GM23338 (cell line): ENCODE measurements at regions not wholly inside any gene's neighbourhood (a gene's known extent, or its start where the extent isn't known, plus 50 kb on each side); places are given as distances from the start of the nearest gene placed in this dataset.

ENCODE experiments used
- ATAC-seq: fragments of 200-7000 bp; cut with Tn5 transposase; 3 replicates; pipeline ENCODE4 v1.9.1; 2020
- DNase-seq: peaks from one replicate; pipeline ENCODE4 v3.0.0-alpha.2; 2015; ENCODE audit warnings: low spot score
- H2AFZ ChIP-seq: fragments of 200-600 bp; sonication (generic); 2 replicates; pipeline ENCODE4 v1.8.0; 2016; ENCODE audit warnings: antibody characterized with exemption, mild to moderate bottlenecking, moderate library complexity
- H3F3A ChIP-seq: fragments of 200-600 bp; sonication (generic); replicated peaks from 2 replicates; pipeline ENCODE4 v1.8.0; 2017; ENCODE audit warnings: antibody characterized with exemption, mixed run types, low read depth
- H3K27ac ChIP-seq: fragments of 200-600 bp; sonication (generic); 2 replicates; pipeline ENCODE4 v1.6.1; 2016; ENCODE audit warnings: low read depth
- H3K27me3 ChIP-seq: fragments of 200-600 bp; sonication (generic); 2 replicates; pipeline ENCODE4 v1.8.0; 2016; ENCODE audit warnings: mild to moderate bottlenecking, mixed run types, moderate library complexity; ENCODE audit not compliant: insufficient read depth
- H3K36me3 ChIP-seq: fragments of 200-600 bp; sonication (generic); 2 replicates; pipeline ENCODE4 v1.8.0; 2016; ENCODE audit warnings: mild to moderate bottlenecking; ENCODE audit not compliant: insufficient read depth
- H3K4me1 ChIP-seq: fragments of 200-600 bp; sonication (generic); 2 replicates; pipeline ENCODE4 v1.8.0; 2016; ENCODE audit warnings: mild to moderate bottlenecking, moderate library complexity; ENCODE audit not compliant: insufficient read depth
- H3K4me2 ChIP-seq: fragments of 200-600 bp; sonication (generic); 2 replicates; pipeline ENCODE4 v1.7.1; 2017; ENCODE audit warnings: mixed run types
- H3K4me3 ChIP-seq: fragments of 200-600 bp; sonication (generic); 2 replicates; pipeline ENCODE4 v1.6.1; 2016; ENCODE audit warnings: mixed run types
- H3K79me2 ChIP-seq: fragments of 200-600 bp; sonication (generic); replicated peaks from 2 replicates; pipeline ENCODE4 v1.8.0; 2017; ENCODE audit warnings: mild to moderate bottlenecking; ENCODE audit not compliant: insufficient read depth
- H3K9me2 ChIP-seq: fragments of 200-600 bp; sonication (generic); 2 replicates; pipeline ENCODE4 v1.8.0; 2017; ENCODE audit not compliant: insufficient read depth
- H4K20me1 ChIP-seq: fragments of 200-600 bp; sonication (generic); replicated peaks from 2 replicates; pipeline ENCODE4 v1.8.0; 2017; ENCODE audit warnings: mild to moderate bottlenecking; ENCODE audit not compliant: insufficient read depth
- H3K27ac Mint-ChIP-seq: 2 replicates; pipeline ENCODE4 v1.8.0; 2020; ENCODE audit warnings: inconsistent platforms, mild to moderate bottlenecking, moderate library complexity, mixed read lengths
- H3K27me3 Mint-ChIP-seq: 3 replicates; pipeline ENCODE4 v1.8.0; 2022; ENCODE audit warnings: low read depth, mild to moderate bottlenecking, moderate library complexity, mixed read lengths, inconsistent platforms; ENCODE audit not compliant: insufficient read depth, poor library complexity
- H3K36me3 Mint-ChIP-seq: 3 replicates; pipeline ENCODE4 v1.8.0; 2021; ENCODE audit warnings: low read depth, mild to moderate bottlenecking, inconsistent platforms, moderate library complexity, mixed read lengths
- H3K4me1 Mint-ChIP-seq: 3 replicates; pipeline ENCODE4 v1.8.0; 2020; ENCODE audit warnings: mild to moderate bottlenecking, inconsistent platforms, mixed read lengths
- H3K4me3 Mint-ChIP-seq: 3 replicates; pipeline ENCODE4 v1.8.0; 2021; ENCODE audit warnings: moderate library complexity, mild to moderate bottlenecking, inconsistent platforms, mixed read lengths
- H3K9me3 Mint-ChIP-seq: 3 replicates; pipeline ENCODE4 v1.8.0; 2020; ENCODE audit warnings: moderate library complexity, mild to moderate bottlenecking, inconsistent platforms, mixed read lengths
- CREB1 ChIP-seq: fragments of 250-450 bp; sonication (Bioruptor Pico); IDR thresholded peaks from 2 replicates; pipeline ENCODE4 v1.5.0; 2020; ENCODE audit warnings: low read depth, mild to moderate bottlenecking, moderate library complexity
- CTCF ChIP-seq, 2 experiments: fragments of 200-600 bp in 1 of 2; sonication (generic) in 1 of 2; conservative IDR thresholded peaks; 2 replicates each; pipeline versions ENCODE4 v1.5.1 to v1.6.1; 2016 to 2017; ENCODE audit warnings: antibody characterized with exemption in 2 of 2, low read depth in 2 of 2, mild to moderate bottlenecking in 2 of 2, moderate library complexity in 1 of 2
- EZH2phosphoT487 ChIP-seq: fragments of 200-600 bp; sonication (generic); IDR thresholded peaks from one replicate; pipeline ENCODE4 v1.8.1; 2018; ENCODE audit warnings: antibody characterized with exemption; ENCODE audit not compliant: unreplicated experiment
- POLR2AphosphoS5 ChIP-seq: IDR thresholded peaks from 2 replicates; pipeline ENCODE4 v1.6.1; 2016; ENCODE audit warnings: antibody characterized with exemption, low read depth
- STAT1 ChIP-seq: IDR thresholded peaks from one replicate; pipeline ENCODE4 v1.6.1; 2016; ENCODE audit warnings: antibody characterized with exemption; ENCODE audit not compliant: unreplicated experiment
- ZNF114 ChIP-seq: fragments of 250-450 bp; sonication (Bioruptor Pico); IDR thresholded peaks from 2 replicates; pipeline ENCODE4 v1.5.0; 2020; ENCODE audit warnings: mild to moderate bottlenecking, moderate library complexity
- ZNF331 ChIP-seq: fragments of 250-450 bp; sonication (Bioruptor Pico); IDR thresholded peaks from 2 replicates; pipeline ENCODE4 v1.5.0; 2020; ENCODE audit warnings: low read depth, mild to moderate bottlenecking, moderate library complexity
- ZNF462 ChIP-seq: fragments of 250-450 bp; sonication (Bioruptor Pico); IDR thresholded peaks from 2 replicates; pipeline ENCODE4 v1.5.0; 2020; ENCODE audit warnings: mild to moderate bottlenecking, moderate library complexity
- TF ChIP-seq, protein P1 (sequence below): IDR thresholded peaks from one replicate; pipeline ENCODE4 v1.6.1; 2018; ENCODE audit warnings: antibody characterized with exemption; ENCODE audit not compliant: unreplicated experiment

- no peak for TF ChIP-seq ZNF462
- TF ChIP-seq ZNF114 = no peak
- no peak for TF ChIP-seq ZNF331
- TF ChIP-seq POLR2AphosphoS5 = no peak
- no peak for TF ChIP-seq CREB1 (CRISPR knock-in tag)
- TF ChIP-seq STAT1 = no peak
- no peak for TF ChIP-seq EZH2phosphoT487
- no peak for TF ChIP-seq CTCF (conservative IDR thresholded peaks at IDR 0.05; ENCODE audit: low read depth in 2 of 2)
Measured at GRCh38 chr6:167588920-167589614, 237.6 kb upstream of the AFDN start (continued).

GRCh38 chr6:167589615-167589940 lies 237.1 kb upstream of the AFDN start:
- Mint-ChIP-seq H3K9me3 (peaks cover 10% of the 10 kb centered on the region; the same call in 2 of the 3 replicates), H3K4me3 (no peak overlapping the region), H3K27me3 (no peaks in the 10 kb centered on the region), H3K36me3 (no peaks in the 10 kb centered on the region; the same call in 1 of the 3 replicates), H3K27ac (no peak overlapping the region), H3K4me1 (no peaks in the 10 kb centered on the region)
- Histone ChIP-seq H4K20me1 (no peaks in the 10 kb centered on the region), H3K36me3 (no peaks in the 10 kb centered on the region), H3K9me2 (no peaks in the 10 kb centered on the region), H3F3A (no peaks in the 10 kb centered on the region), H3K27ac (no peak overlapping the region), H3K4me1 (no peaks in the 10 kb centered on the region), H3K27me3 (no peaks in the 10 kb centered on the region), H3K4me3 (no peak overlapping the region), H3K79me2 (no peaks in the 10 kb centered on the region), H3K4me2 (no peak overlapping the region), H2AFZ (no peak overlapping the region)
- ATAC-seq = no peak
- DNase-seq = no peak
- TF ChIP-seq ZNF331 = no peak
- TF ChIP-seq, protein P1, sequence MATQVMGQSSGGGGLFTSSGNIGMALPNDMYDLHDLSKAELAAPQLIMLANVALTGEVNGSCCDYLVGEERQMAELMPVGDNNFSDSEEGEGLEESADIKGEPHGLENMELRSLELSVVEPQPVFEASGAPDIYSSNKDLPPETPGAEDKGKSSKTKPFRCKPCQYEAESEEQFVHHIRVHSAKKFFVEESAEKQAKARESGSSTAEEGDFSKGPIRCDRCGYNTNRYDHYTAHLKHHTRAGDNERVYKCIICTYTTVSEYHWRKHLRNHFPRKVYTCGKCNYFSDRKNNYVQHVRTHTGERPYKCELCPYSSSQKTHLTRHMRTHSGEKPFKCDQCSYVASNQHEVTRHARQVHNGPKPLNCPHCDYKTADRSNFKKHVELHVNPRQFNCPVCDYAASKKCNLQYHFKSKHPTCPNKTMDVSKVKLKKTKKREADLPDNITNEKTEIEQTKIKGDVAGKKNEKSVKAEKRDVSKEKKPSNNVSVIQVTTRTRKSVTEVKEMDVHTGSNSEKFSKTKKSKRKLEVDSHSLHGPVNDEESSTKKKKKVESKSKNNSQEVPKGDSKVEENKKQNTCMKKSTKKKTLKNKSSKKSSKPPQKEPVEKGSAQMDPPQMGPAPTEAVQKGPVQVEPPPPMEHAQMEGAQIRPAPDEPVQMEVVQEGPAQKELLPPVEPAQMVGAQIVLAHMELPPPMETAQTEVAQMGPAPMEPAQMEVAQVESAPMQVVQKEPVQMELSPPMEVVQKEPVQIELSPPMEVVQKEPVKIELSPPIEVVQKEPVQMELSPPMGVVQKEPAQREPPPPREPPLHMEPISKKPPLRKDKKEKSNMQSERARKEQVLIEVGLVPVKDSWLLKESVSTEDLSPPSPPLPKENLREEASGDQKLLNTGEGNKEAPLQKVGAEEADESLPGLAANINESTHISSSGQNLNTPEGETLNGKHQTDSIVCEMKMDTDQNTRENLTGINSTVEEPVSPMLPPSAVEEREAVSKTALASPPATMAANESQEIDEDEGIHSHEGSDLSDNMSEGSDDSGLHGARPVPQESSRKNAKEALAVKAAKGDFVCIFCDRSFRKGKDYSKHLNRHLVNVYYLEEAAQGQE = no peak
- TF ChIP-seq POLR2AphosphoS5 = no peak
- TF ChIP-seq CTCF (conservative IDR thresholded peaks at IDR 0.05; ENCODE audit: low read depth in 2 of 2) = no peak
